ENCODE measurements at regions not wholly inside any gene's neighbourhood (a gene's known extent, or its start where the extent isn't known, plus 50 kb on each side); places are given as distances from the start of the nearest gene placed in this dataset.
"Not testable (repeated sequence)": the region's sequence is repeated elsewhere in the genome, so short reads cannot be mapped to it uniquely, and the experiment has no call there.

DNA sequence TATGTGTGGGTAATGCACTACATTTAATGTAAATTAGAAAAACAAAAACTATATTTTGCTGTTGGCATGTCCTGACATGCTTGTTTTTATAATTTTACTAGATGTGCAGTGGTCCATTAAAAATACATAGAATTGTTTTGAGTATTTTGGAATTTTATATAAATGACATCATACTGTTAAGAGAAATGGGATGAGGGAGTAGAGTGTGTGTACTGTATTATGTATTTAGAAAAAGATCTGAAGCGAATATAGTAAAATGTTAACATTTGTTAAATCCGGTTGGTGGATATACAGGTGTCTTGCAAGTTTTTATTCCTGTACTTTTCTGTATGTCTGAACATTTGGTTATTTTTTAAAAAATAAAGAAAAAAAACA is 288.4 kb upstream of the SATB1 start:
- H3K4me3 ChIP-seq (ENCODE audit: low read depth, low read length), result no peak overlapping the region
- no peak for TF ChIP-seq MYC (IDR thresholded peaks at IDR 0.05; ENCODE audit: low read depth, low read length)
- TF ChIP-seq, protein P1, sequence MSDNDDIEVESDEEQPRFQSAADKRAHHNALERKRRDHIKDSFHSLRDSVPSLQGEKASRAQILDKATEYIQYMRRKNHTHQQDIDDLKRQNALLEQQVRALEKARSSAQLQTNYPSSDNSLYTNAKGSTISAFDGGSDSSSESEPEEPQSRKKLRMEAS (IDR thresholded peaks at IDR 0.05; ENCODE audit: low read depth, low read length), result no peak
- TF ChIP-seq POLR2A (IDR thresholded peaks at IDR 0.05; ENCODE audit: extremely low read depth, insufficient read length), result no peak
- TF ChIP-seq, protein P2, sequence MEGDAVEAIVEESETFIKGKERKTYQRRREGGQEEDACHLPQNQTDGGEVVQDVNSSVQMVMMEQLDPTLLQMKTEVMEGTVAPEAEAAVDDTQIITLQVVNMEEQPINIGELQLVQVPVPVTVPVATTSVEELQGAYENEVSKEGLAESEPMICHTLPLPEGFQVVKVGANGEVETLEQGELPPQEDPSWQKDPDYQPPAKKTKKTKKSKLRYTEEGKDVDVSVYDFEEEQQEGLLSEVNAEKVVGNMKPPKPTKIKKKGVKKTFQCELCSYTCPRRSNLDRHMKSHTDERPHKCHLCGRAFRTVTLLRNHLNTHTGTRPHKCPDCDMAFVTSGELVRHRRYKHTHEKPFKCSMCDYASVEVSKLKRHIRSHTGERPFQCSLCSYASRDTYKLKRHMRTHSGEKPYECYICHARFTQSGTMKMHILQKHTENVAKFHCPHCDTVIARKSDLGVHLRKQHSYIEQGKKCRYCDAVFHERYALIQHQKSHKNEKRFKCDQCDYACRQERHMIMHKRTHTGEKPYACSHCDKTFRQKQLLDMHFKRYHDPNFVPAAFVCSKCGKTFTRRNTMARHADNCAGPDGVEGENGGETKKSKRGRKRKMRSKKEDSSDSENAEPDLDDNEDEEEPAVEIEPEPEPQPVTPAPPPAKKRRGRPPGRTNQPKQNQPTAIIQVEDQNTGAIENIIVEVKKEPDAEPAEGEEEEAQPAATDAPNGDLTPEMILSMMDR (IDR thresholded peaks at IDR 0.05; ENCODE audit: low read depth, low read length), result no peak
- DNase-seq (ENCODE audit: low read depth), result no peak

DNA sequence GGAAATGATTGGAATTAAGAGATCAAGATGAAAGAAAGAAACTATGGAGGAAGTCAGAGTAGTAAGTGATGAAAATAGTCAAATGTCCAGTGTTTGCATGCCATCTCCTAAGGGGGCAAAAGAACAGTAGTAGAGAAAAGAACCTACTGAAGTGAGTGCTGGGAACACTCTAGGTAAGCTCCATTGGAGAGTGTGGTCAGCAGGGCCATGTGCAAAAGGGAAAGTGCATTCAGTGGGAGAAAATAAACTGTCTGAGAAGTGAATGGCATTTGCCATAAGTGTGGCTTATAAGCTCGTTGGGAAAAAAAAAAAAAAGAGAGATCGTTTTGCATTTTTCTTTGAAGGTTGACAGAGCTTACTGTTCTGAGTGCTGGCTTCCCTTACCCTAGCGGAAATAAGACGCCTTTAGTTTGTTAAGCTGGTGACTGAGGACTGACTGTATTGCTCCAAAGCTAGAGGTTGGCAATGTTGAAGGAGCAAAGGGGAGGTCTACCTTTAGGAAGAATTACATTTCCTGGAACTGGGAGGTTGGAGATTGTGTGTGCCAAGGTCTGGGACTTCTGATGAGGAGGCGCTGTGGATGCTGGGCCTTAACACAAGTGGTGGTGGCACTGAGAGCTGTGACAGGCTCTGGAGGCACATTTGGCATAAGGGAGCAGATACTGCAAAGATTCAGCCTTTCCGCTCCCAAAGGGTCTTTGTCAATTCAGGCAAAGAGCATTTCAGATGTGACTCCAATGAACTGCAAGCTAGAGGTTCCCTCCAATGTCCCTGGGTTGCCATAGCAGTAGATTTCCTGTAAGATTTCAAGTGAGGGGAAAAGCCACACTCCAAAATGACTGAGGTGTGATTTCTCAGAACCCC is 287.8 kb upstream of the SATB1 start:
- TF ChIP-seq MYC (IDR thresholded peaks at IDR 0.05; ENCODE audit: low read depth, low read length) (no peak), POLR2A (IDR thresholded peaks at IDR 0.05; ENCODE audit: extremely low read depth, insufficient read length) (no peak)
- TF ChIP-seq, protein P1 (IDR thresholded peaks at IDR 0.05; ENCODE audit: low read depth, low read length), result no peak
- TF ChIP-seq, protein P2 (IDR thresholded peaks at IDR 0.05; ENCODE audit: low read depth, low read length), result no peak
- H3K4me3 ChIP-seq (ENCODE audit: low read depth, low read length), result no peak overlapping the region
- no peak for DNase-seq (ENCODE audit: low read depth)

DNA sequence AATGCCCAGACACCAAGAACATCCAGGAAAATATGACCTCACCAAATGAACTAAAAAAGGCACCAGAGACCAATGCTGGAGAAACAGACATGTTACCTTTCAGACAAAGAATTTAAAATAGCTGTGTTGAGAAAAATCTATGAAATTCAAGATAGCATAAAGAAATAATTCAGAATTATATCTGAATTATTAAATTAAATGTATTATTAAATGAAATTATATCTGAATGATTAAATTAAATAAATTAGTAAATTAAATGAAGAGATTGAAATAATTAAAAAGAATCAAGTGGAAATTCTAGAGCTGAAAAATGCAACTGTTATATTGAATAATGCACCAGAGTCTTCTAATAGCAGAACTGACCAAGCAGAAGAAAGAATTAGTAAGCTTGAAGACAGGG is 279.2 kb upstream of the SATB1 start:
- H3K4me3 ChIP-seq (ENCODE audit: low read depth, low read length), result no peak overlapping the region
- TF ChIP-seq, protein P1 (IDR thresholded peaks at IDR 0.05; ENCODE audit: low read depth, low read length), result no peak
- TF ChIP-seq MYC (IDR thresholded peaks at IDR 0.05; ENCODE audit: low read depth, low read length), result no peak
- TF ChIP-seq POLR2A (IDR thresholded peaks at IDR 0.05; ENCODE audit: extremely low read depth, insufficient read length), result no peak
- TF ChIP-seq, protein P2 (IDR thresholded peaks at IDR 0.05; ENCODE audit: low read depth, low read length), result no peak
- no peak for DNase-seq (ENCODE audit: low read depth)

DNA sequence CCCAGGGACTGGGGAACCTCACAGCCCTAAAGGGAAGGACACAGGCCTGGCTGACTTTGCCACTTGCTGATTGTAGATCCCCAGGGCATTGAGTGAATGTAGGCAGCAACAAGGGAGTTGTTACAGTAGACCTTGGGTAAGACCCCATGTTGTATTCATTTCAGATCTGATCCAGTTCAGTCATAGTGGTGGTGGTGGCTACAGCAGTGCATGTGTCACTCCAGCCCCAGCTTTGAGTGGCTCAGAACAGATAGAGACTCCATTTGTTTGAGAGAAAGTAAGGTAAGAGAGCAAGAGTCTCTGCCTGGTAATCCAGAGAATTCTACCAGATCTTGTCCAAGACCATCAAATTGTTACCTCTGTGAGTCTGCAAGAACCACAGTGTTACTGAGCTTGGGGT is 278.7 kb upstream of the SATB1 start:
- TF ChIP-seq, protein P1 (IDR thresholded peaks at IDR 0.05; ENCODE audit: low read depth, low read length), result no peak
- TF ChIP-seq, protein P2 (IDR thresholded peaks at IDR 0.05; ENCODE audit: low read depth, low read length), result no peak
- TF ChIP-seq POLR2A (IDR thresholded peaks at IDR 0.05; ENCODE audit: extremely low read depth, insufficient read length) (no peak), MYC (IDR thresholded peaks at IDR 0.05; ENCODE audit: low read depth, low read length) (no peak)
- H3K4me3 ChIP-seq (ENCODE audit: low read depth, low read length), result no peak overlapping the region
- no peak for DNase-seq (ENCODE audit: low read depth)

DNA sequence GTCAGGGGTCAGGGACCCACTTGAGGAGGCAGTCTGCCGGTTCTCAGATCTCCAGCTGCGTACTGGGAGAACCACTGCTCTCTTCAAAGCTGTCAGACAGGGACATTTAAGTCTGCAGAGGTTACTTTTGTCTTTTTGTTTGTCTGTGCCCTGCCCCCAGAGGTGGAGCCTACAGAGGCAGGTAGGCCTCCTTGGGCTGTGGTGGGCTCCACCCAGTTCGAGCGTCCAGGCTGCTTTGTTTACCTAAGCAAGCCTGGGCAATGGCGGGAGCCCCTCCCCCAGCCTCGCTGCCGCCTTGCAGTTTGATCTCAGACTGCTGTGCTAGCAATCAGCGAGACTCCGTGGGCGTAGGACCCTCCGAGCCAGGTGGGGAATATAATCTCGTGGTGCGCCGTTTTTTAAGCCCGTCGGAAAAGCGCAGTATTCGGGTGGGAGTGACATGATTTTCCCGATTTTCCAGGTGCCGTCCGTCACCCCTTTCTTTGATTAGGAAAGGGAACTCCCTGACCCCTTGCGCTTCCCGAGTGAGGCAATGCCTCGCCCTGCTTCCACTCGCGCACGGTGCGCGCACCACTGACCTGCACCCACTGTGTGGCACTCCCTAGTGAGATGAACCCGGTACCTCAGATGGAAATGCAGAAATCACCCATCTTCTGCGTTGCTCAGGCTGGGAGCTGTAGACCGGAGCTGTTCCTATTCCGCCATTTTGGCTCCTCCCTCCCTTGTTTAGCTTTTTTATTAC is 268.6 kb upstream of the SATB1 start:
- not testable (repeated sequence) for DNase-seq (ENCODE audit: low read depth); H3K4me3 ChIP-seq (ENCODE audit: low read depth, low read length)

DNA sequence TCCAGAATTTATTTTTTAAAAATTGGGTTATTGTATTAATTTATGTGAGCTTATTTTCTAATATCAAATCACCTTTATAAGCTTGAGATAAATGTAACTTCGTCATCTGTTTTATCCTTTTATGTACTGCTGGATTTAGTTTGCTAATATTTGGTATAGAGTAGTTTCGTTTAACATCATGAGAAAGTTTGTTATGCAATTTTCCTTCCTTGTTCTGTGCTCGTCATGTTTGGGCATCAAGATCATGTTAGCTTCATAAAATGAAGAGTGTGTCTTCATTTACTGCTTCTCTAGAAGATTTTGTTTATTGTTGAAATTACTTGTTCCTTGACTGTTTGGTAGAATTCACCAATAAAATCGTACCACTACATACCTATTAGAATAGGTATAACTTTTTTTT is 262.1 kb upstream of the SATB1 start:
- no peak for DNase-seq (ENCODE audit: low read depth)
- TF ChIP-seq POLR2A (IDR thresholded peaks at IDR 0.05; ENCODE audit: extremely low read depth, insufficient read length) (no peak), MYC (IDR thresholded peaks at IDR 0.05; ENCODE audit: low read depth, low read length) (no peak)
- TF ChIP-seq, protein P2 (IDR thresholded peaks at IDR 0.05; ENCODE audit: low read depth, low read length), result no peak
- TF ChIP-seq, protein P1 (IDR thresholded peaks at IDR 0.05; ENCODE audit: low read depth, low read length), result no peak
- no peak overlapping the region for H3K4me3 ChIP-seq (ENCODE audit: low read depth, low read length)

Measured in NB4 (cell line).